ENCODE measurements at regions not wholly inside any gene's neighbourhood (a gene's known extent, or its start where the extent isn't known, plus 50 kb on each side); places are given as distances from the start of the nearest gene placed in this dataset.
A peak's percentile ranks its signal among the peaks of the same experiment; 100 is the strongest.

DNA sequence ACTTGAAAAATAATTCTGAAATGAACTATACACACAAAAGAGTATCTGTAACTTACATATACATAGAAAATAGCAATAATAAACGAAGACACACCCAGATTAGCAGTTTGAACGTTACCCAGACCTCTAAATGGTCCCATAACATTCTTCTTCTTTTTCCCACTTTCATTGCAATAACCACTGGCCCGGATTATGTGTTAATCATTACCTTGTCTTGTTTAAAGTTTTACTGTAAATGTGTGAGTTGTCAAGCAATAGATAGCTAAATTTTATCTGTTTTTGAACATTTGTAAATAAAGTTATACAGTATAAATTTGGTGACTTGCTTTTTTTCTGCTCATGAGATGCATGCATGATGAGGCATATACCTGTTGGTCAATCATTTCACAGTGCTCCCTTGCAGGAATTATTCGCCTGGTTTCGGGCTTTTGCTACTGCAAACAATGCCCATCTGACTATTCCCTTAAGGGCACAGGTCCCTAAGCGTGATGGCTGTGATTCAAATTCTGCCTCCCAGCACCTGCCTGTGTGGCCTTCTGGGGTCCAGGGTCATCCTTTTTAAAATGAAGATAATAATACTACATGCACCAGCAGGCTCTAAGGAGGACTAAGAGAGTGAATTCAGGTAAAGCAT lies 66.1 kb downstream of the GADD45G start:
- Histone ChIP-seq H2BK5ac (ENCODE audit: low read length) (no peak overlapping the region), H3K27ac (replicated peaks; ENCODE audit: low read length) (no peak overlapping the region), H4K91ac (ENCODE audit: low read depth, low read length, poor library complexity) (no peak overlapping the region), H3K4me2 (ENCODE audit: insufficient read depth, low read length, poor library complexity, severe bottlenecking) (no peak overlapping the region), H2AK5ac (ENCODE audit: low read depth, low read length) (no peak overlapping the region), H2BK12ac (ENCODE audit: low read length) (no peak overlapping the region), H3K23ac (ENCODE audit: low read depth, low read length, poor library complexity) (no peak overlapping the region), H3K14ac (ENCODE audit: low read length) (no peak overlapping the region), H4K8ac (ENCODE audit: low read depth, low read length) (no peak overlapping the region), H3K4me1 (ENCODE audit: control insufficient read depth in 2 of 2, insufficient read depth in 1 of 2, low read depth in 1 of 2, low read length in 2 of 2) (peaks cover 17 to 30% of the 10 kb centered on the region in 2 donors), H2AFZ (ENCODE audit: low read length) (no peak overlapping the region), H2BK120ac (ENCODE audit: low read depth, low read length) (no peak overlapping the region), H3K9me3 (replicated peaks in 1 of 2; ENCODE audit: control insufficient read depth in 2 of 2, insufficient read depth in 1 of 2, low read depth in 1 of 2, low read length in 2 of 2) (peaks cover 0 to 5% of the 10 kb centered on the region in 2 donors), H3K27me3 (ENCODE audit: control insufficient read depth in 3 of 3, insufficient read depth in 3 of 3, low read depth in 1 of 3, low read length in 3 of 3) (peaks cover 0 to 22% (median 17%) of the 10 kb centered on the region in 3 experiments), H3K9ac (ENCODE audit: low read depth, low read length, poor library complexity) (no peak overlapping the region), H3K4ac (ENCODE audit: low read length) (no peak overlapping the region), H3K79me1 (ENCODE audit: low read depth, low read length) (no peaks in the 10 kb centered on the region), H3K36me3 (replicated peaks in 1 of 2; ENCODE audit: control insufficient read depth in 2 of 2, insufficient read depth in 2 of 2, low read length in 2 of 2) (no peaks in the 10 kb centered on the region), H2BK15ac (ENCODE audit: low read length) (no peak overlapping the region), H3K18ac (ENCODE audit: low read length) (no peak overlapping the region), H3K4me3 (ENCODE audit: low read length in 2 of 2) (no peak overlapping the region)
- no peak for DNase-seq (ENCODE audit: low spot score)
- no CpG with 5 or more reads among the region's 6 CpGs for WGBS, 2 donors (ENCODE audit: extremely low coverage in 2 of 2, insufficient read length in 2 of 2, insufficient replicate concordance in 1 of 2)

- Histone ChIP-seq H3K79me1 (ENCODE audit: low read depth, low read length) (no peaks in the 10 kb centered on the region), H3K27ac (replicated peaks; ENCODE audit: low read length) (no peak overlapping the region)
These were observed 69.8 kb downstream of the GADD45G start for GRCh38 chr9:89674667-89675057.

DNA sequence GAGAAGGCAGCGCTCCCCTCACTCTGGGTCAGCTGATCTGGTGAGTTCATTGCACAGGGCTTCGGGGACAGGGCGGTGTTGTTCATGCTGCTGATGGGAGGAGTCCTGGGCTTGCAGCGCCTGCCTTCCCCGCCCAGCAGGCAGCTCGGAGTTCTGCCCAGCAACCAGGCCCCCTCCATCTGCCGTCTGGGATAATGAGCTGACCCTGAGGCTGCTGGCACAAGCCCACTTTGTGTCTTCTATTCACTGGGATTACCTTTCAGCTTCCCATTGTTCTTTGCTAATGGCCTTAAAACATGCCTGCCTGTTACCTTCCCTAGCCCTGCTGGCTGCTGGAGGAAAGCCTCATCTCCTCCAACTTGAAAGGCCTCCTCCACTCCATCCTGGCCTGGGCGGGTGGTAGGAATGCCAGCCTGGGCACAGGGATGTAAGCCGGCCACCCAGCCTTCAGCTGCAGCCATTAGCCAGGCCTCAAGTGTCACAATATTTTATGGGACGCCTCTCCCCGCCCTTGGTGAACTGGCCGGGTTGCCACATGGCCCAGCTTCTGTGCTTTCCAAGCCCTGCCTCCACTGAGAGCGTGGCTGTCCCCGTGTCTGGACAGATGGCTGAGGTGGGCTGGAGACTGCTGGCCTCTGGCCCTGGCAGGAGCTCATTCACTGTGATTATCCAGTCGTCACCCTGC lies 70.4 kb downstream of the GADD45G start:
- peak; percentile 82 for DNase-seq (ENCODE audit: low spot score)
- H3K27ac ChIP-seq (replicated peaks; ENCODE audit: low read length) = no peak overlapping the region
- no peak overlapping the region for H3K9ac ChIP-seq (ENCODE audit: low read depth, low read length, poor library complexity)
- H3K18ac ChIP-seq (ENCODE audit: low read length) = peak overlapping the region; percentile 94
- peak overlapping the region; percentile 54 for H3K4me2 ChIP-seq (ENCODE audit: insufficient read depth, low read length, poor library complexity, severe bottlenecking)
- no peak overlapping the region for H2BK5ac ChIP-seq (ENCODE audit: low read length)
- no peak overlapping the region for H4K91ac ChIP-seq (ENCODE audit: low read depth, low read length, poor library complexity)
- H3K14ac ChIP-seq (ENCODE audit: low read length) = peak overlapping the region; percentile 65
- H3K36me3 ChIP-seq (replicated peaks in 1 of 2; ENCODE audit: control insufficient read depth in 2 of 2, insufficient read depth in 2 of 2, low read length in 2 of 2) = no peaks in the 10 kb centered on the region
- no peak overlapping the region for H2BK120ac ChIP-seq (ENCODE audit: low read depth, low read length)
- H3K79me1 ChIP-seq (ENCODE audit: low read depth, low read length) = no peaks in the 10 kb centered on the region
- peaks cover 38 to 57% of the 10 kb centered on the region in 2 donors for H3K4me1 ChIP-seq (ENCODE audit: control insufficient read depth in 2 of 2, insufficient read depth in 1 of 2, low read depth in 1 of 2, low read length in 2 of 2)
- H4K8ac ChIP-seq (ENCODE audit: low read depth, low read length) = no peak overlapping the region
- H2BK12ac ChIP-seq (ENCODE audit: low read length) = no peak overlapping the region
- H3K4ac ChIP-seq (ENCODE audit: low read length) = no peak overlapping the region
- no CpG with 5 or more reads among the region's 15 CpGs for WGBS, 2 donors (ENCODE audit: extremely low coverage in 2 of 2, insufficient read length in 2 of 2, insufficient replicate concordance in 1 of 2)
- H3K27me3 ChIP-seq (ENCODE audit: control insufficient read depth in 3 of 3, insufficient read depth in 3 of 3, low read depth in 1 of 3, low read length in 3 of 3) = peaks cover 0 to 39% (median 26%) of the 10 kb centered on the region in 3 experiments
- H2BK15ac ChIP-seq (ENCODE audit: low read length) = no peak overlapping the region
- peak overlapping the region; percentile 66 for H2AFZ ChIP-seq (ENCODE audit: low read length)
- no peak overlapping the region for H3K4me3 ChIP-seq (ENCODE audit: low read length in 2 of 2)
- no peak overlapping the region for H3K23ac ChIP-seq (ENCODE audit: low read depth, low read length, poor library complexity)
- H3K9me3 ChIP-seq (replicated peaks in 1 of 2; ENCODE audit: control insufficient read depth in 2 of 2, insufficient read depth in 1 of 2, low read depth in 1 of 2, low read length in 2 of 2) = peaks cover under 1 to 10% of the 10 kb centered on the region in 2 donors
- no peak overlapping the region for H2AK5ac ChIP-seq (ENCODE audit: low read depth, low read length)

More at GRCh38 chr9:89674667-89675057, 69.8 kb downstream of the GADD45G start:
- Histone ChIP-seq H2BK5ac (ENCODE audit: low read length) (no peak overlapping the region), H2BK120ac (ENCODE audit: low read depth, low read length) (no peak overlapping the region), H3K18ac (ENCODE audit: low read length) (peak overlapping the region; percentile 77), H2BK15ac (ENCODE audit: low read length) (no peak overlapping the region), H4K91ac (ENCODE audit: low read depth, low read length, poor library complexity) (no peak overlapping the region), H3K4ac (ENCODE audit: low read length) (no peak overlapping the region), H4K8ac (ENCODE audit: low read depth, low read length) (no peak overlapping the region), H3K4me3 (ENCODE audit: low read length in 2 of 2) (no peak overlapping the region), H2BK12ac (ENCODE audit: low read length) (no peak overlapping the region), H3K9ac (ENCODE audit: low read depth, low read length, poor library complexity) (peak overlapping the region; percentile 50), H3K4me1 (ENCODE audit: control insufficient read depth in 2 of 2, insufficient read depth in 1 of 2, low read depth in 1 of 2, low read length in 2 of 2) (peaks cover 38 to 56% of the 10 kb centered on the region in 2 donors), H3K36me3 (replicated peaks in 1 of 2; ENCODE audit: control insufficient read depth in 2 of 2, insufficient read depth in 2 of 2, low read length in 2 of 2) (no peaks in the 10 kb centered on the region), H3K9me3 (replicated peaks in 1 of 2; ENCODE audit: control insufficient read depth in 2 of 2, insufficient read depth in 1 of 2, low read depth in 1 of 2, low read length in 2 of 2) (peaks cover 0 to 6% of the 10 kb centered on the region in 2 donors), H2AK5ac (ENCODE audit: low read depth, low read length) (no peak overlapping the region), H3K4me2 (ENCODE audit: insufficient read depth, low read length, poor library complexity, severe bottlenecking) (no peak overlapping the region), H3K27me3 (ENCODE audit: control insufficient read depth in 3 of 3, insufficient read depth in 3 of 3, low read depth in 1 of 3, low read length in 3 of 3) (peaks cover 0 to 36% (median 24%) of the 10 kb centered on the region in 3 experiments), H3K14ac (ENCODE audit: low read length) (peak overlapping the region; percentile 40), H2AFZ (ENCODE audit: low read length) (peak overlapping the region; percentile 66), H3K23ac (ENCODE audit: low read depth, low read length, poor library complexity) (no peak overlapping the region)
- no CpG with 5 or more reads among the region's 4 CpGs for WGBS, 2 donors (ENCODE audit: extremely low coverage in 2 of 2, insufficient read length in 2 of 2, insufficient replicate concordance in 1 of 2)
- DNase-seq (ENCODE audit: low spot score) = no peak

GRCh38 chr9:89676281-89676680 lies 71.5 kb downstream of the GADD45G start:
- no peak overlapping the region for H3K4me2 ChIP-seq (ENCODE audit: insufficient read depth, low read length, poor library complexity, severe bottlenecking)
- no peak overlapping the region for H2BK12ac ChIP-seq (ENCODE audit: low read length)
- no peak overlapping the region for H3K4me3 ChIP-seq (ENCODE audit: low read length in 2 of 2)
- peaks cover 0 to 39% (median 26%) of the 10 kb centered on the region in 3 experiments for H3K27me3 ChIP-seq (ENCODE audit: control insufficient read depth in 3 of 3, insufficient read depth in 3 of 3, low read depth in 1 of 3, low read length in 3 of 3)
- peaks cover 38 to 57% of the 10 kb centered on the region in 2 donors for H3K4me1 ChIP-seq (ENCODE audit: control insufficient read depth in 2 of 2, insufficient read depth in 1 of 2, low read depth in 1 of 2, low read length in 2 of 2)
- H2AFZ ChIP-seq (ENCODE audit: low read length) = no peak overlapping the region
- no peaks in the 10 kb centered on the region for H3K79me1 ChIP-seq (ENCODE audit: low read depth, low read length)
- DNase-seq (ENCODE audit: low spot score) = no peak
- H2BK120ac ChIP-seq (ENCODE audit: low read depth, low read length) = no peak overlapping the region
- H2AK5ac ChIP-seq (ENCODE audit: low read depth, low read length) = no peak overlapping the region
- no peak overlapping the region for H2BK15ac ChIP-seq (ENCODE audit: low read length)
- no peaks in the 10 kb centered on the region for H3K36me3 ChIP-seq (replicated peaks in 1 of 2; ENCODE audit: control insufficient read depth in 2 of 2, insufficient read depth in 2 of 2, low read length in 2 of 2)
- no peak overlapping the region for H4K8ac ChIP-seq (ENCODE audit: low read depth, low read length)
- no peak overlapping the region for H3K4ac ChIP-seq (ENCODE audit: low read length)
- no peak overlapping the region for H4K91ac ChIP-seq (ENCODE audit: low read depth, low read length, poor library complexity)
- peaks cover 6 to 15% of the 10 kb centered on the region in 2 donors for H3K9me3 ChIP-seq (replicated peaks in 1 of 2; ENCODE audit: control insufficient read depth in 2 of 2, insufficient read depth in 1 of 2, low read depth in 1 of 2, low read length in 2 of 2)
- H3K18ac ChIP-seq (ENCODE audit: low read length) = peak overlapping the region; percentile 84
- H3K23ac ChIP-seq (ENCODE audit: low read depth, low read length, poor library complexity) = no peak overlapping the region
- no peak overlapping the region for H3K9ac ChIP-seq (ENCODE audit: low read depth, low read length, poor library complexity)
- no peak overlapping the region for H3K14ac ChIP-seq (ENCODE audit: low read length)
- WGBS, 2 donors (ENCODE audit: extremely low coverage in 2 of 2, insufficient read length in 2 of 2, insufficient replicate concordance in 1 of 2) = no CpG with 5 or more reads among the region's 22 CpGs
- H2BK5ac ChIP-seq (ENCODE audit: low read length) = no peak overlapping the region
- no peak overlapping the region for H3K27ac ChIP-seq (replicated peaks; ENCODE audit: low read length)

Measured in neuronal stem cell (in vitro differentiated cells).